ENCODE measurements at regions not wholly inside any gene's neighbourhood (a gene's known extent, or its start where the extent isn't known, plus 50 kb on each side); places are given as distances from the start of the nearest gene placed in this dataset.
A peak's percentile ranks its signal among the peaks of the same experiment; 100 is the strongest.

DNA sequence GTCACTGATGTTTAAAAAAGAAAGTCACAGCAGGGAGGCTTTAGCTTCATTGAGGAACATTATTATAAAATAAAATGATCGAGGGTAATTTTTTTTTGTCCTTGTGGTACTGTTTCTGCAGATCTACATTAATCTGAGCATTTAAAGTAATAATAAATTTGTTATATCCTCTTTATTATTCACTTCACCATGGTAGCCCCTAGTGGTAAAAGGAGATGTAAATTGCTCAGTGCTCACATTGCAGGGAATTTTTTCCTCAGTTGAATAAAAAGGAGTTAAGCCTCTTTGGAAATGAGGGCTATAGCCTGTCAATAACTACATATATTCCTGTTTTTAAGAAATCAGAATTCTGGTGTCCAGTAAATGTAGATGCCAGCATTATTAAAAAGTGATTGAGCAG is 99.7 kb upstream of the VPREB1 start:
- no peak for DNase-seq

DNA sequence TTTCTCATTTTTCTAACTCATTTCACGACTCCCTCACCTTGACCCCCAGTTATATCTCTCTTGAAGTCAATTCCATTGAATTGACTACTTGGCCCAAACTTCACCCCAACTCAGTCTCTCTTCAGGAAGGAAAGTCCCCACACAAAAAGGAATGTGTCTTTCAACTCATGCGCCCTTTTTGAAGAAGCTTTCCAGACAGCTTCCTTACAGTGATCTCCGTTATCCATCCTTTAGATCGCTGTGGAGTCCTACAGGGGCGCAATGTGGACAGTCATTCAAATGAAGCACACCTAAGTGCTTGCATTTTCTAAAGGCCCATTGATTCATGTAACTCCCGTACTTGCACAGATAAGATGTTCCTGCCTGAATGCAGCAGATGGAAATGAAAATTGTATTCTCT is 101.1 kb upstream of the VPREB1 start:
- no peak for DNase-seq

DNA sequence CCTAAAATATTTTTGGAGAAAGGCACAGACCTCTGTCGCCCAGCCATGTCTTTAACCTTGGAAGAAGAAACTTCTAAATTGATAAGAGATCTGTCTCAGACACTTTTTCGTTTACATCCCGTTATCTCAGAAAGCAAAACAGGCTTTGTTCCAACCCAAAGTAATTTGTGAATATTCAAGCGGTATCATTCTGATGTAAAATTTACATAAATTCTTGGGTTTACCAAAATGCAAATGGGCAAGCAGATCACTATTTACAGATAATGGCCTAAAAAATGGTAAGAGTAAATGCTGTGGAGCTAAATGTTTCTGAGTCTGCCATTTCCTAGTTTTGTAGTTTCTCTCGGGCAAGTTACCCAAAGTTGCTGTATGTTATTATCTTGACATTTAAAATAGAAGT is 101.9 kb upstream of the VPREB1 start:
- no peak for DNase-seq

DNA sequence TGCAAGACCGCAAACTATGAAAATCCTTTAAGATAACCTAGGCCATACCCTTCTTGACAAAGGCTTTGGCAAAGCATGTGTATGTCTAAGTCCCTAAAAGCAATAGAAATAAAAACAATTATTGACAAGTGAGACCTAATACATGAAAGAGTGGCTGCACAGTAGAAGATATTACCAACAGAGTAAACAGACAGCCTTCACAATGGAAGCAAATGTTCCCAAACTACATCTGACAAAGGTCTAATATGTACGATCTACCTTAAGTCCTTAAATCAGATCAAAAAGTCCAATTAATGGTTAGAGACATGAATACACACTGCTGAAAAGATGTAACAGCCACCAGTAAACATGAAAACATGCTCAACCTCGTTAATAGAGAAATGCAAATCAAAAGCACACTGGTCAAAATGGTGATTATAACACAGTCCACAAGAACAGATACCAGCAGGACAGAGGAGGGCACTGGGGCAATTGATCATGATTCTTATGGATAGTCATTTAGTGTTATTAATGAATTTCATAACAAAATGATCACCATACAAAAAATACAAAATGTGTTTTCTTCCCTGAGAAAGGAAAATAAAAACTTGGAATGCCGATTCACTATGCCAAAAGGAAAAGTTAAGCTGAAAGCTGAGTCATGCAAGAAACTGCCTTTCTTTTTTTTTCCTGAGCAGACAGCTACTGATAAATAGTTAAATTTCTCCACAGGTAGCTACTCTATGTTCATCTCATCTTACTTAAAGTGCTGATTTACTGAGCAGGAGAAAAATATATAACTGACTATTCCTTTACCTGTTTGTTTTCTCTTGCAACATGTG is 102.6 kb upstream of the VPREB1 start:
- no peak for DNase-seq

GRCh38 chr22:22141031-22141430 is 103.6 kb upstream of the VPREB1 start:
- no peak for DNase-seq

DNA sequence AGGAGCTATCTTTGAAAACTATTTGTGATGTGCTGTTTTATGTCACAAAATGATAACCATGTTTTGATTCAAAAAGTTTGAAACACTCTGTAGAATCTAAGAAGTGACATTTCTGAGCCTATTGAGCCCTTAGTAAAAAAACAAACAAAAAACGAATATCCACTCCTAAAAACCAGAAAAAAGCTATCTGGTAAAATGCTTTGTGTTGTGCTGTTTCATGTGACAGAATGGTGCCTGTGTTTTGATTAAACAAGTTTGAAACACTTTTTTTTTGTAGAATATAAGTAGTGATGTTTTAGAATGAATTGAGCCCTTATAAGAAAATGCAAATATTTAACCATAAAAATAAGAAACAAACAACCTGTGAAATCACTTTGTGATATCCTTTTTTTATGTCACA is 105.2 kb upstream of the VPREB1 start:
- DNase-seq: no peak

GRCh38 chr22:22138915-22139314 is 105.7 kb upstream of the VPREB1 start:
- DNase-seq: no peak

DNA sequence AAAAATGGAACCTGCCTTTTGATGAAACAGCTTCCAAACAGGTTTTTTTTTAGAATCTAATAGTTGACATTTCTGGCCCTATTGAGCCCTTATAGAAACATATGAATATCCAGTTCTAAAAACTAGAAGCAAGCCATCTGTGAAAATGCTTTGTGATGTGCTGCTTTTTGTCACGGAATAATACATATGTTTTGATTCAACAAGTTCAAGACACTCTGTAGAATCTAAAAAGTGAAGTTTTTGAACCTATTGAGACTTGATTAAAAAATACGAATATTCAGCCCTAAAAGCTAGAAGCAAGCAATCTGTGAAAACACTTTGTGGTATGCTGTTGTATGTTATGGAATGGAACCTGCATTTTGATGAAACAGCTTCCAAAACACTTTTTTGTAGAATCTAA is 106.7 kb upstream of the VPREB1 start:
- no peak for DNase-seq

GRCh38 chr22:22133910-22134309 is 110.7 kb upstream of the VPREB1 start:
- no peak for DNase-seq

DNA sequence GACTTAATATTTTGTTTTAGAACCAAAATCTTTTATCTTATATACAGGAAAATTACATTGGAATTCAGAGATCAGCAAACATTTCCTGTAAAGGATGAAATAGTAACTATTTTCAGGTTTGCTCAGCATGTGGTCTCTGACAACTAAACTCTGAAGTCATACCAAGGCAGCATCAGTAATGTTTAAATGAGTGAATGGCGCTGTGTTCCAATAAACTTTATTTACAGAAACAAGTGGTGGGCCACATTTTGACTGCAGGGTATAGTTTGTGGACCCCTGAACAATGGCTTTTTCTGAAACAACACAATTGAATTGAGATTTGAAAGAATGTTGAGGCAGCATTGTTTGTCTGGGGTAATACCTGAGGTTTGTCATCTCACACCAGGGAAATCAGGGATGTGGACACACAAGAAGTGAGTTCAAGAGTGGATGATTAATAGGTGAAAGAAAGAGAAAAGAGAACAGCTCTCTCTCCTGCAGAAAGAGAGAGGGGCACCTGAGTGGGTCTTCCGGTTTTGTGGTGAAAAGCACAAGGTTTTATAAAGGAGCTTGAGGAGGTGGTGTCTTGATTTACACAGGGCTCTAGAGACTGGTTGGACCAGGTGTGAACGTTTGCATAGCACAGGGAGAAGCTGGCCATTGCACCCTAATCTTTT is 113.5 kb upstream of the VPREB1 start:
- DNase-seq: peak; percentile 61

GRCh38 chr22:22129387-22129786 is 115.2 kb upstream of the VPREB1 start:
- DNase-seq: no peak

- no peak for DNase-seq
Observed at GRCh38 chr22:22128440-22128839, 116.1 kb upstream of the VPREB1 start.

GRCh38 chr22:22127100-22127499 is 117.5 kb upstream of the VPREB1 start:
- DNase-seq: no peak

DNA sequence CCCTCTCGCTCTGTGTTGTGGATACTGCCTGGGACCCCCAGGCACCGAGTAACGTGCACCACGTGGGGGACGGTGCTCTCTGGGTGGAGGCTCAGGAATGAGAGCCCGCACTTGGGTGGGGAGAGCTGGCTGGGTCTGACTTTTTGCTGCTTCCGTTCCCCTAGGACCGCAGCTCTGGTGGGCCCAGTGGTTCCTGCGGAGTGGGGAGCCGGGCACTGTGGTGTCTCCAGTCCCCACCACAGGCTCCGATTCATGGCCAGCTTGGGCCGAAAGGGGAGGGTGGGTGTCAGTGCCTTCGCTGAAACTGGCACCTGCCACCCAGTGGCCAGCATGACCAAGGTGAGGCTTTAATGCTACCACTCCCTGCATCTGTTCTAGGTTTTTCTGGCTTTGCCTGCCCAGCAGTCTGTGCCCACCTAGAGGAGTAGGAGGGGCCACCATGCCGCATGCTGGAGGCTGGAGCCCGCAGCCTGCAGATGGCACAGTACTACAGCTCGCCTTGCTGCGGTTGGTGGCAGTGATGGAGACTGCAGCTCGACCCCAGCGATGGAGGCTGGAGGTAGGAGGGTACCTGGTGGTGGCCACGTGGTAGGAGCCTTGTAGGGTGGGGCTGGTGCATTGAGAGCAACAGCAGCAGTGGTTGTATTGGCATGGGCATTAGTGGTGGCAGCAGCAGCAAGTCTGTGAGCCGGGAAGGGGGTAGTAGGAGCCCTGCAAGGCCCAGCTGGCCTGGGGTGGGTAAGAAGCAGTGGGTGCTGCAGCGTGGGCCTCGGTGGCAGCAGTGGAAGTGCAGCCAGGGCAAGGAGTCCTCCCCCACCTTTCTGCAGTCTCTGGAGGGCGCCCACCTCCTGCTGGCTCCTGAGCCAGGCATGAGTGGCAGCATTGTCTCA is 118.8 kb upstream of the VPREB1 start:
- DNase-seq: no peak

DNA sequence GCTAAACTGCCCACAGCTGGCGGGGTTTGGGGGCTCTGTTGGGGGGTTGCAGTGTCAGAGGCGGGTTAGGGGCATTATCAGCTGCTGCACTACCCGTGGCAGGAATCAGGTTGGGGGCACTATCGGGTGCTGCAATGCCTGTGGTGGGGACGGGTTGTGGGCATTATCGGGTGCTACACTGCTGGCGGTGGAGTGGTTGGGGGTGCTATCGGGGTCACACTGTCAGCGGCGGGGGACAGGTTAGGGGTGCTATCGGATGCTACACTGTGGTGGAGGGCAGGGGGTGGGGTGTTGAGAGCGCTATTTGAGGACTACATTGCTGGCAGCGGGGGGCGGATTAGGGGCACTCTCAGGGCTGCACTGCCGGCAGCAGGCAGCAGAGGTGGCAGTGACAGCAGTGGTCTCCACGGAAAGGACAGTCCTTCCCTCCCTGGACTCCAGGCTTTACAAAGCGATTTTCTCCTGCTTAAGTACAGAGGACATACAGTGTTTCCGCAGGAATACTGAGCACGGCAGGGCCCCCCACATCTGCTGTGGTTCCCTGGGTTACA is 119.5 kb upstream of the VPREB1 start:
- no peak for DNase-seq

DNA sequence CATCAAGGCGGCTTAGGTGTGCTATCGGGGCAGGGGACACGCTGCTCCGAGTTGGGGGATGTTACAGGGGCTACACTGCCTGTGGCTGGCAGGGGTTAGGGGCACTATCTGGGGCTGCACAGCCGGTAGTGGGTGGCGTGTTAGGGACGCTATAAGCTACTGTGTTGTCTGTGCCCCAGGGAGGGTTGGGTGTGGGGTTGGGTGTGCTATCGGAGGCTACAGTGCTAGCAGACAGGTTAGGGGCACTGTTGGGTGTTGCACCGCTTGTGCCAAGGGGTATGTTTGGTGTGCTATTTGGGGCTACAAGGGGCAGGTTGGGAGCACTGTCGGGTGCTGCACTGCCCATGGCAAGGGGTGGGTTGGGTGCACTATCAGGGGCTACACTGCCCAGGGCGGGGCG is 120.2 kb upstream of the VPREB1 start:
- DNase-seq: no peak

GRCh38 chr22:22123960-22124278 is 120.7 kb upstream of the VPREB1 start:
- DNase-seq: no peak

DNA sequence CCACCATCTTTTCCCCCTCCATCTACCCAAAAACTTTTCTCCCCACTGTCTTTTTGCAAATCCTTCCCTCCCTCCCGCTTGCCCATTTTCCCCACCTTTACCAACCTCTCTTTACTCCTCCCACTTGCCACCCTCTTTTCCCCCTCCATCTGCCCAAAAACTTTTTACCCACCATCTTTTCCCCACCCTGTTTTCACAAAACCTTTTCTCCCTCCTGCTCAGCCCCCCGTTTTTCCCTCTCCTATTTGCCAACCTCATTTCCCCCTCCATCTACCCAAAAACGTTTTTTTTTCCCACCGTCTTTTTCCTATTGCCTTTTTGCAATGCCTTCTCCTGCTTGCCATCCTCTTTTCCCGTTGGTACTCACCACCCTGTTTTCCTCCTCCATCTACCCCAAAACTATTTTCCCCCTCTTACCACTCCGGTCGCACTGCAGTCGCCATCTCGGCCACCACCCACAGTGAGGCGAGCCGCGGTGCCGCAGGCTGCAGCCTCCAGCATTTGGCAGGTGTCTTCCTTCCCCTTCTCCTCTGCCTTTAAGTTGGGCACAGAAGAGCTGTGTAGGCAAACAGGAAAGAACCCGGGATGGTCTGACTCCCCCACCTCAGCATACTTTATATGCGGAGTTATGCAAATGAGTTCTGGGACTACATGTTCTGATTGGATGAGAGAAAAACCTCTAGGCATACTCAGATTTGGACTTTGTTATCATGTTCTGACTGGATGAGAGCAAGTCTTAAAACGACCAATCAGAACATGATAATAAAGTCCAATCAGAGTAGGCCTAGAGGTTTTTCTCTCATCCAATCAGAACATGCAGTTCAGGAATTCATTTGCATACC is 121.2 kb upstream of the VPREB1 start:
- no peak for DNase-seq

DNA sequence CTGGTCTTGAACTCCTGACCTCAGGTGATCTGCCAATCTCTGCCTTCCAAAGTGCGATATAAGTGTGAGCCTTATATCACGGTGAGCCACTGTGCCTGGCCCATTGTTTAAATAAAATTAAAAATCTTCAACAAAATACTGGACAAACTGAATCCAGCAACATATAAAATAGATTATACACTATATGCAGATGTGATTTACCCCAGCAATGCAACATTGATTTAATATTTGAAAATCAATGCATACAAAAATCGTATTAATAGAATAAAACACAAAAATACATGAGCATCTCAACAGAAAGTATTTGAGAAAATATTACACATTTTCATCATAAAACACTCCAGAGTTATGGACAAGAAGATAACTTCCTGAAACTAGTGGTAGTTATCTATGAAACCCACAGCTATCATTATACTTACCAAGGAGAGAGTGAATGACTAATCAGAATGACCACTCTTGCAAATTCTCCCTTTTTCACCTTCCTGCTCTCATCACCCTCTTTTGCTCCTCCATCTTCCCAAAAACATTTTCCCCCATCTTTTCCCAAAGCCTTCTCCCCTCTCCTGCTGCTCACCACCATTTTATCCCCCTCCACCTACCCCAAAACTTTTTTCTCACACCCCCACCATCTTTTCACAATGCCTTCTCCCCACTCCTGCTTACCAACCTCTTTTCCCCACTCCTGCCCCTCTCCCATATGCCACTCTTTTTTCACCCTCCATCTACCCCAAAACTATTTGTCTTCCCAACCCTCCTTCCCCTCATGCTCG is 122.1 kb upstream of the VPREB1 start:
- DNase-seq: no peak

DNA sequence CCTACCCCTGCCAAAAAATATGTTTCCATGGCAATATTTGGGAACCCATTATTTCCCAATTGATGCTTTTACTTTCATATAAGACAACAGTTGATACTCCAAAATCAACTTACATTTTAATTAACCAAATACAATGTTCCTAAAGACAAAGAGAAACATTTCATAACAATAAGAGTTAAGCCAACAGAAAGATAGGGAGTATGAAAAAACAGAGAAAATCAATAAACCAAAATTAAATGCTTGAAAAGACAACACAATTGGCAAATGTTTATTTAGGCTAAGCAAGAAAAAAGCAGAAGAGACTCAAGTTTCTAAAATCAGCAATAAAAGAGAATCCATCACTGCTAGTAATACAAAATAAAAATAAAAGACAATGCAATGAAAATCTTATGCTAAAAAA is 123.1 kb upstream of the VPREB1 start:
- no peak for DNase-seq

- no peak for DNase-seq
Observed at GRCh38 chr22:22120160-22120559, 124.4 kb upstream of the VPREB1 start.

DNA sequence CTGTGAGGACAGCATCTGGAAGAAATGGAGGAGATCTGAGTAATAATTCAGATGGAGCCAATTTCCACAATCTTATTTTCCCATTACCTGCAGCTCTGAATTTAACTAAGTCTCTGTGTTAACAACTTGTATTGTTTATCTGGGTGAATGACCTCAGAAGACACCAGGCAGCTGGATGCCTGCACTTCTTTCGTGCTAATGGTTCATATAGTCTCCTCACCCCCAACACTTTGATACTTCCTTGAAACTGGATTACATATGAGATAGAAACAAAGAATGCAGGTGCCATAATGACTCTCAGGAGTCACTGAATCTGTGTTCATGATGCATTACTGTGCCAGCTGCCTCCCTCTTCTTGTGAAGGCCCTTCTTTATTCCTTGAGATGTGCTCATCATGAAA is 125.6 kb upstream of the VPREB1 start:
- DNase-seq: no peak

All from activated CD4-positive, alpha-beta T cell treated with anti-CD3 and anti-CD28 coated beads, Interleukin-2, Interleukin-6, amounts not matched to agents 100 ng/mL and 50 ng/mL, durations not matched to agents 16 hours and 8 hours (primary cell).